NCI-H1105 treated with DMSO at 0.1 percent for 48 hours (cell line): ENCODE measurements at regions not wholly inside any gene's neighbourhood (a gene's known extent, or its start where the extent isn't known, plus 50 kb on each side); places are given as distances from the start of the nearest gene placed in this dataset.
A peak's percentile ranks its signal among the peaks of the same experiment; 100 is the strongest.
"Not testable (repeated sequence)": the region's sequence is repeated elsewhere in the genome, so short reads cannot be mapped to it uniquely, and the experiment has no call there.

Experiments used
- DNase-seq: peaks from one replicate; lab custom pipeline; 2025; lab: John Stamatoyannopoulos, UW

GRCh38 chr6:94953867-94954631, 623.3 kb upstream of the MANEA start:
- peak; percentile 16 for DNase-seq

DNA sequence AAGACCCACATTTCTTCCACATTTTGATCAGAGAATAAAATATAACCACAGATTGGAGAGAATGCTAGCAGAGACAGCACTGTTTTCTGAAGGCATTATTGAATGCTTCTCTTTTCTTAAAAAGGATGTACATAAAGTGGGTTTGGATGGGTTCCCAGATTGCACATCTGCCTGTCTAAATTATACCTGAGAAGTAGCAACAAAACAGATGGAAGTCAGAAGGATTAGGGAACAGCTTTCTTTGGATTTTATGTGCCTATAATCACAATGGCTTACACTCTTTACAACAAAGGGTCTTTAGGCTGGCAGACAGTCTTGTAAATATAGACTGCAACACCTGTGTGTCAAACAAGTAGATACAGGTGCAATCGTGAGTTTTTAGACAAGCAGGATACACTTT, 622.2 kb upstream of the MANEA start:
- peak; percentile 98 for DNase-seq

DNA sequence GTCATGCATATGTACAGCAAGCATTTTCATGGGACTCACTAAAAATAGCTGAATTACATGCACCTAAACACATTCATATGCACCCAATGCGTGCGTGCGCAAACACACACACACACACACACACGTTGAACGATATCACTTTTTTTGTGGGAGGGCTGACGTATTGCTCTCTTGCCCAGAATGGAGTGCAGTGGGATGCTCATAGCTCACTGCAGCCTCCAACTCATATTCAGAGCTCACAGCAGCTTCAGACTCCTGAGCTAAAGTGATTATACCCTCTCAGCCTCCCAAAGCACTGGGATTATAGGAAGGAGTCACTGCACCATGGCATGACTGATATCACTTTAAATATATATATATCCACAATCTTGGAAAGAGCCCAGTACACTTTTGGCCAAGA, 620.4 kb upstream of the MANEA start:
- peak; percentile 18 for DNase-seq

- not testable (repeated sequence) for DNase-seq
Observed at GRCh38 chr6:94964703-94965102, 612.6 kb upstream of the MANEA start.

DNA sequence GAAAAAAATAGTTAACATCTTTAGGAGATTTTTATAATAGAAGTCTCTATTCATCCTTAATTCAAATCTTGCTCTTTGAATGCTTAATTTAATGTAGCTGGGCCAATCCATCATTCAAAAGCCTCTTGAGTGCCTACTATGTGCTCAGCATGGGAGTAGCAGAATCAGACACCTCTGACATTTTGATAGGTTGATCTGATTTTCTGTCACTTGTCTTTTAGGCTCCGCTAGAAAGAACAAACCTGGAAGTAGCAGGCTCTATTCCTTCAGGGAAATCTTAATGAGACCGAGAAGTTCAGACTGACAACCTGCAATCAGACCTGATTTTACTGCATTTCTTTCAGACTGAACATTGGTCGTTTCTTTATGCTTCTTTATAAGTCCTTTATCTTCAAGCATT, 588.6 kb upstream of the MANEA start:
- no peak for DNase-seq

- DNase-seq = no peak
Observed at GRCh38 chr6:95017922-95018321, 559.4 kb upstream of the MANEA start.
